ENCODE measurements at regions not wholly inside any gene's neighbourhood (a gene's known extent, or its start where the extent isn't known, plus 50 kb on each side); places are given as distances from the start of the nearest gene placed in this dataset.

- H3K27ac Mint-ChIP-seq: no peak overlapping the region
- H3K27me3 Mint-ChIP-seq (ENCODE audit: low read depth in 3 of 3): peaks cover 1 to 9% (median 2%) of the 10 kb centered on the region in 3 donors
Measured at GRCh38 chr18:49708662-49709346, 104.5 kb downstream of the ACAA2 start.

GRCh38 chr18:49707599-49707998 lies 105.7 kb downstream of the ACAA2 start:
- peaks cover 0 to 8% (median 2%) of the 10 kb centered on the region in 3 donors for H3K27me3 Mint-ChIP-seq (ENCODE audit: low read depth in 3 of 3)
- H3K27ac Mint-ChIP-seq: no peak overlapping the region
- H3K4me3 Mint-ChIP-seq: no peak overlapping the region
- no peak for DNase-seq
- H3K4me1 Mint-ChIP-seq: no peaks in the 10 kb centered on the region
- no peaks in the 10 kb centered on the region for H3K9me3 Mint-ChIP-seq
- peaks cover 0 to 7% (median 0%) of the 10 kb centered on the region in 3 donors for H3K36me3 Mint-ChIP-seq

More at GRCh38 chr18:49708662-49709346, 104.5 kb downstream of the ACAA2 start:
- H3K9me3 Mint-ChIP-seq: no peaks in the 10 kb centered on the region
- H3K36me3 Mint-ChIP-seq: peaks cover 0 to 7% (median 3%) of the 10 kb centered on the region in 3 donors
- no peaks in the 10 kb centered on the region for H3K4me1 Mint-ChIP-seq
- no peak for DNase-seq
- H3K4me3 Mint-ChIP-seq: no peak overlapping the region

- no peaks in the 10 kb centered on the region for H3K9me3 Mint-ChIP-seq
- peaks cover 0 to 7% (median 0%) of the 10 kb centered on the region in 3 donors for H3K36me3 Mint-ChIP-seq
- H3K4me1 Mint-ChIP-seq: no peaks in the 10 kb centered on the region
- H3K27ac Mint-ChIP-seq: no peak overlapping the region
- no peak overlapping the region for H3K4me3 Mint-ChIP-seq
- no peak for DNase-seq
- peaks cover 2 to 3% (median 3%) of the 10 kb centered on the region in 3 donors for H3K27me3 Mint-ChIP-seq (ENCODE audit: low read depth in 3 of 3)
Measured at GRCh38 chr18:49704334-49704733, 109.0 kb downstream of the ACAA2 start.

GRCh38 chr18:49701190-49701589 lies 112.1 kb downstream of the ACAA2 start:
- no peak overlapping the region for H3K27ac Mint-ChIP-seq
- H3K27me3 Mint-ChIP-seq (ENCODE audit: low read depth in 3 of 3): peaks cover 2 to 7% (median 3%) of the 10 kb centered on the region in 3 donors
- H3K4me3 Mint-ChIP-seq: no peak overlapping the region
- no peak for DNase-seq
- peaks cover 0 to 5% (median 0%) of the 10 kb centered on the region in 3 donors for H3K36me3 Mint-ChIP-seq
- H3K4me1 Mint-ChIP-seq: no peaks in the 10 kb centered on the region
- no peaks in the 10 kb centered on the region for H3K9me3 Mint-ChIP-seq

- H3K4me1 Mint-ChIP-seq: no peaks in the 10 kb centered on the region
- no peak overlapping the region for H3K4me3 Mint-ChIP-seq
- H3K27ac Mint-ChIP-seq: no peak overlapping the region
- no peaks in the 10 kb centered on the region for H3K9me3 Mint-ChIP-seq
- H3K27me3 Mint-ChIP-seq (ENCODE audit: low read depth in 3 of 3): peaks cover 1 to 6% (median 2%) of the 10 kb centered on the region in 3 donors
- H3K36me3 Mint-ChIP-seq: peaks cover 0 to 1% (median 0%) of the 10 kb centered on the region in 3 donors
- DNase-seq: no peak
Measured at GRCh38 chr18:49699303-49699702, 114.0 kb downstream of the ACAA2 start.

GRCh38 chr18:49698525-49699025 lies 114.8 kb downstream of the ACAA2 start:
- H3K4me1 Mint-ChIP-seq: no peaks in the 10 kb centered on the region
- H3K4me3 Mint-ChIP-seq: no peak overlapping the region
- no peaks in the 10 kb centered on the region for H3K9me3 Mint-ChIP-seq
- no peak for DNase-seq
- no peak overlapping the region for H3K27ac Mint-ChIP-seq
- H3K36me3 Mint-ChIP-seq: no peaks in the 10 kb centered on the region
- H3K27me3 Mint-ChIP-seq (ENCODE audit: low read depth in 3 of 3): peaks cover 1 to 6% (median 2%) of the 10 kb centered on the region in 3 donors

GRCh38 chr18:49697757-49698524 lies 115.4 kb downstream of the ACAA2 start:
- Mint-ChIP-seq H3K27ac (no peak overlapping the region), H3K36me3 (no peaks in the 10 kb centered on the region), H3K4me1 (no peaks in the 10 kb centered on the region), H3K9me3 (no peaks in the 10 kb centered on the region), H3K4me3 (no peak overlapping the region), H3K27me3 (ENCODE audit: low read depth in 3 of 3) (peaks cover 1 to 6% (median 2%) of the 10 kb centered on the region in 3 donors)
- DNase-seq: no peak

GRCh38 chr18:49697049-49697448 lies 116.3 kb downstream of the ACAA2 start:
- no peaks in the 10 kb centered on the region for H3K36me3 Mint-ChIP-seq
- H3K4me3 Mint-ChIP-seq: no peak overlapping the region
- DNase-seq: no peak
- H3K27ac Mint-ChIP-seq: no peak overlapping the region
- H3K9me3 Mint-ChIP-seq: no peaks in the 10 kb centered on the region
- peaks cover 1 to 6% (median 2%) of the 10 kb centered on the region in 3 donors for H3K27me3 Mint-ChIP-seq (ENCODE audit: low read depth in 3 of 3)
- no peaks in the 10 kb centered on the region for H3K4me1 Mint-ChIP-seq

GRCh38 chr18:49694402-49694801 lies 118.9 kb downstream of the ACAA2 start:
- H3K4me3 Mint-ChIP-seq: no peak overlapping the region
- H3K27ac Mint-ChIP-seq: no peak overlapping the region
- no peaks in the 10 kb centered on the region for H3K9me3 Mint-ChIP-seq
- DNase-seq: no peak
- H3K27me3 Mint-ChIP-seq (ENCODE audit: low read depth in 3 of 3): peaks cover 0 to 6% (median 0%) of the 10 kb centered on the region in 3 donors
- H3K36me3 Mint-ChIP-seq: no peaks in the 10 kb centered on the region
- peaks cover 9 to 15% of the 10 kb centered on the region in 2 donors for H3K4me1 Mint-ChIP-seq

GRCh38 chr18:49693717-49694005 lies 119.7 kb downstream of the ACAA2 start:
- Mint-ChIP-seq H3K4me3 (no peak overlapping the region), H3K9me3 (no peaks in the 10 kb centered on the region), H3K27ac (no peak overlapping the region), H3K4me1 (peaks cover 9 to 15% of the 10 kb centered on the region in 2 donors), H3K27me3 (ENCODE audit: low read depth in 3 of 3) (peaks cover 0 to 3% (median 0%) of the 10 kb centered on the region in 3 donors), H3K36me3 (no peaks in the 10 kb centered on the region)
- no peak for DNase-seq

GRCh38 chr18:49692906-49693716 lies 120.2 kb downstream of the ACAA2 start:
- H3K36me3 Mint-ChIP-seq: no peaks in the 10 kb centered on the region
- H3K27me3 Mint-ChIP-seq (ENCODE audit: low read depth in 3 of 3): peaks cover 0 to 2% (median 0%) of the 10 kb centered on the region in 3 donors
- no peaks in the 10 kb centered on the region for H3K9me3 Mint-ChIP-seq
- no peak for DNase-seq
- no peak overlapping the region for H3K4me3 Mint-ChIP-seq
- H3K4me1 Mint-ChIP-seq: peaks cover 9 to 15% of the 10 kb centered on the region in 2 donors
- H3K27ac Mint-ChIP-seq: no peak overlapping the region

GRCh38 chr18:49691177-49691608 lies 122.1 kb downstream of the ACAA2 start:
- peak overlapping the region in 4 of 6 donors; percentile 26 to 57 (median 38) for H3K27ac Mint-ChIP-seq
- no peaks in the 10 kb centered on the region for H3K36me3 Mint-ChIP-seq
- H3K27me3 Mint-ChIP-seq (ENCODE audit: low read depth in 3 of 3): peaks cover 0 to 2% (median 0%) of the 10 kb centered on the region in 3 donors
- H3K4me3 Mint-ChIP-seq: peak overlapping the region in 3 of 5 donors; percentile 2 to 57 (median 48)
- peak in 1 of 3 donors; percentile 10 for DNase-seq
- no peaks in the 10 kb centered on the region for H3K9me3 Mint-ChIP-seq
- H3K4me1 Mint-ChIP-seq: peaks cover 9 to 15% of the 10 kb centered on the region in 2 donors

- peak overlapping the region in 3 of 6 donors; percentile 32 to 82 (median 44) for H3K27ac Mint-ChIP-seq
- no peaks in the 10 kb centered on the region for H3K9me3 Mint-ChIP-seq
- no peaks in the 10 kb centered on the region for H3K36me3 Mint-ChIP-seq
- H3K4me1 Mint-ChIP-seq: peaks cover 9 to 15% of the 10 kb centered on the region in 2 donors
- peak in 1 of 3 donors; percentile 53 for DNase-seq
- H3K4me3 Mint-ChIP-seq: peak overlapping the region in 1 of 5 donors; percentile 81
- peaks cover 0 to 2% (median 0%) of the 10 kb centered on the region in 3 donors for H3K27me3 Mint-ChIP-seq (ENCODE audit: low read depth in 3 of 3)
Measured at GRCh38 chr18:49690312-49690711, 123.0 kb downstream of the ACAA2 start.
